ENCODE measurements at regions not wholly inside any gene's neighbourhood (a gene's known extent, or its start where the extent isn't known, plus 50 kb on each side); places are given as distances from the start of the nearest gene placed in this dataset.

- TF ChIP-seq CTCF (IDR thresholded peaks at IDR 0.05; ENCODE audit: low read depth, low read length) (no peak), POLR2A (IDR thresholded peaks at IDR 0.05; ENCODE audit: extremely low read depth, insufficient read length) (no peak), MAX (IDR thresholded peaks at IDR 0.05; ENCODE audit: low read depth, low read length) (no peak)
Observed at GRCh38 chr13:74927823-74928222, 554.1 kb downstream of the TBC1D4 start.

Measured in NB4 (cell line).